HG03575 (cell line): ENCODE measurements at regions not wholly inside any gene's neighbourhood (a gene's known extent, or its start where the extent isn't known, plus 50 kb on each side); places are given as distances from the start of the nearest gene placed in this dataset.

Source experiments
- ATAC-seq: cut with Tn5 transposase; IDR thresholded peaks from one replicate; pipeline ENCODE4 v1.9.1; 2021; ENCODE audit not compliant: unreplicated experiment, insufficient number of reproducible peaks, low FRiP score; ENCODE audit errors: extremely low read depth

DNA sequence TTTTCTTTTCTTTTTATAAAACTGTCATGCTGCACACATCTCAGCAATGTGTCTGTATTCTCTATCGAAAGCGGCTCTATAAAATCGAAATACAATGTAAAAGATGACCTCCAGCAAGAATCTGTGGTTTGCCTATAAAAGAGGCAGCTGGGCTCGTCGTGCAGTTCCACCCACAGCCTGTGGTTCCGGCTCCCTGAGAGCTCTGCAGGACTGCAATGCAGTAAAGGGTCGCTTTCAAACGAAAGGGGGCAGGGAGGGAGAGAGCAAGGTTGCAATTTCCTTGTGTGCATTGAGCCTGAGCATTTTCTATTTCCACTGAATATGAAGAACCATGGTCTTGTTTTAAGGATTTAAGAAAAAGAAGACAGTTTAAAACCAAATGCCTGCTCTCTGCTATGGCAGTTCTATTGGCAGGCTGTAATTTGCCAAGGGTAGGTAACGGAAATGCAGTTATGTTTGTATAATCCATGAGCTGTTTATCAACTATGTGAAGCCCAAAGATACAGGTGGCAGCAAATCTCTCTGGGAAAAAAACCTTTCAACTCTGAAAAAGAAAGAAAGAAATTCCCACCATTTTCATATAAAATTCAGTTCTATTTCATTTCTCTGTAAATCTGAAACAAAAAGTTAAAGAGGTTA is 236.5 kb downstream of the HACE1 start:
- no peak for ATAC-seq

DNA sequence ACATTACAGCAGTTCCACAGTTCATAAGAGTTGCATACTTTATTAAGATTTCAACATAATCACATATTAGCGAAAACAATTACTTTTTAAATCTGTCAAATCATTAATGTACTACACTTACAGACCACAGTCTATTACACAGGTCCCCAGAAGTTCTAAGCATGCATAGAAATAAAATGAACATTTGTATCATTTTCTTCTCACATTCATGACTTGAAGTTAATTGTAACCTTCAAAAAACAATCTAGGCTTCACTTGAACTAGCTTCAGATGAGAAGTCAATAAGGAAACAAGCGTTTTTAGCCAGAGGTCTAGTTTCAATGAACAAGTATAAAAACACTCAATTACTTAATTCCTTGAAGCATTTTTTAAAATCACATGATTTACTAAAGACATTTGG is 238.3 kb downstream of the HACE1 start:
- no peak for ATAC-seq

DNA sequence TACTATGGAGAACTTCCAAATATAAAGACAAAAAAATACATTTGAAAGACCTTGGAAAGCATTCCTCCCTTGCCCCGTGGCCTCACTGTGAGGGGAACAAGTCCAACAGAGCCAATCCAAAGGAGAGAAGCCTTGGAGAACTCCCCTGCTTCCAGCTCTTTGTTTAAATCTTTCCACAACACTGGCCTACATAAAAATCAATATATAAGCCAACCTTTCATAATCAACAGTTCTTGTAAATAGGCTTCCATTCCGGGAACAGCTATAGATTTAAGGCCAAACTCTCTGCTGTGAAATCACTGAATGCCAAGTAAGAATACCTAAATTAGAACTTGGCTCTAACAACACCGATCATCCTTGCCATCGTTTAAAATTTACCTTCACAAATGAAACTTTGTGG is 242.1 kb downstream of the HACE1 start:
- ATAC-seq, result no peak

DNA sequence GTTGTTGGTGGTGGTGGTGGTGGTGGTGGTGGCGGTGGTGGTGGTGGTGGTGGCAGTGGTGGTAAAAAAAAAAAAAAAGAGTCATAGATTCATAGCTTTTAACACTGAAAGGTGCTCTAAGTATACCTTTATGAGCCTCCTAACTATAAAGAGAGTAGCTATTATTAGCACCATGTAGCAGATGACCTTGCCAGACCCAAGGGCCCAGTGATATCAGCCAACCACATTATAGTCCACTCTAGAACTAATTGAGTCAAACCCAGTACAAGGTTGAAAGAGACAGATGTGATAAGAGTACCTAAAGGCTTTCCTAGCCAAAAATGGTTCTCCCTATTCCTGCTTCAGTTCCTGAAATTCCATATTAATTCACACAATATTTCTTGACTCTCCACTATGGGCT is 245.3 kb downstream of the HACE1 start:
- no peak for ATAC-seq

DNA sequence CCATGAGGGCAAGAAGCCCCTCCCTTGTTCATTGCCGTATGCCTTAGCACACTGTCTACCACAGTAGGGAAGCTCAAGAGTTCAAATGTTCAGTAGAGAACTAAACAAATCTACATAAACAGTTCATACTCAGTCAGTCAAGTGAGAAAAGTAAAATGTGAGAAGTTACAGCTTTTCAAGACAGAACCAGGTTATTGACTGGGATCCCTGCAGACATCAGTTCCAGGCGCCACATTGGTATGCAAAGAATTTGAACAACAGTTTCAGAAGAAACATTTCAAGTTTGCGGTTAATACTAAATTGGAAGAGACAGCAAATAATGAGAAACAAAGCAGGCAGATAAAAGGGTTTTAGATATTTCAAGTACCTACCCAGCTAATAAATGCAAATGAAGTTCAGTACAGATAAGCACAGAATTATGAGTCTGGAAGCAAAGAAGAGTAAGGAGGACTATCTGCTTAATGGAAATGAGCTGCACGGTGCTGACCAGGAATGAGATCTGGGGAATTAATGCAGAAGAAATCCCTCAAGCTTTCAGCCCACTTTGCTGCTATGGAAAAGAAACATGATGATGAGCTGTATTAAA is 246.2 kb downstream of the HACE1 start:
- no peak for ATAC-seq

DNA sequence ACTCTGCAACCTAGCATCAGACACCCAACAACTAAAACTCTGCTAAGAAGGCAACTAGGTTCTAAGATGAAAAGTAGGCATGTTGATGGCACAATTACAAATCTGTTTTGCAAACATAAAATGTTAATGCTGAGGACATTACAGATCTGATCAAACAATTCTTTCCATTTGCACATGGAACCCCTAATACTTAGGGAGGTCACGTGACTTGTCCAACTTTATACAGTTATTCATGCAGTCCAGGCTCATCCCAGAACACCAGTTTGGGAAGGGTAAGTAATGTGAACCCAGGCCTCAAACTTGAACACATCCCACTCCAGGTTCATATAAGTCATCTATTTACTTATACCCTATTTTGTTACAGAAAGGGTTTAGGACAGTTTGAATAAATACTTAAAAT is 247.2 kb downstream of the HACE1 start:
- ATAC-seq, result no peak

DNA sequence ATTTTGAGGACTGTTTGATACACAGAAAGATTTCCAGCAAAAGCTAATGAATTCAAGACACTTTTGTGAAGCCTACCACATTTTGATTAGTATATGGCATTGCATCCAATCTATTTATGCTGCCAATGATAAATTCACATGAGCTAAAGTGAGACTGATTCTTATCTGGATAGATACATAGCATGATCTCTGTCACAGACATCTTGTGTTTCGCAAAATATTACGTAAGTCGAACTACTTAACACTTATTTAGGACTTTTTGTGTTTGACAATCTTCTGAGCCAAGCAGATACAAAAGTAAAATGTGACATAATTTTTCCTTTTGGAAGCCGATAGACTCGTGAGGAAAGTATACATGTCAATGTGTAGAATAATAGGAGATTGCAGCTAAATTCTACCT is 251.6 kb downstream of the HACE1 start:
- ATAC-seq, result no peak

DNA sequence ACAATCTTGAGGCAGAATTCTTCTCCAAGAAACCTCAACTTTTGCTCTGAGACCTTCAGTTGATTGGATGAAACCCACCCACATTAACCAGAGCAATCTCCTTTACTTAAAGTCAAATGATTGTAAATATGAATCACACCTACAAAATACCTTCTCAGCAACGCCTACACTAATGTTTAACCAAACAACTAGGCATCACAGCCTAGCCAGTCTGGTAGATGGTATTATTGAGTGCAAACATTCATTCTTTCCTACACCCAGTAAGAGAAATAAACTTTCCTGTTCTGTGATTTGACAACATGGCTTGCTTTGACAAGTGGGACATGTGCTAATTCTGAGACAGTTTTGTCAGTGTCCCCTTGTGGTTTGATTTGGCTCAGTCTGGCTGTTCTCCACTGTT is 252.2 kb downstream of the HACE1 start:
- no peak for ATAC-seq

DNA sequence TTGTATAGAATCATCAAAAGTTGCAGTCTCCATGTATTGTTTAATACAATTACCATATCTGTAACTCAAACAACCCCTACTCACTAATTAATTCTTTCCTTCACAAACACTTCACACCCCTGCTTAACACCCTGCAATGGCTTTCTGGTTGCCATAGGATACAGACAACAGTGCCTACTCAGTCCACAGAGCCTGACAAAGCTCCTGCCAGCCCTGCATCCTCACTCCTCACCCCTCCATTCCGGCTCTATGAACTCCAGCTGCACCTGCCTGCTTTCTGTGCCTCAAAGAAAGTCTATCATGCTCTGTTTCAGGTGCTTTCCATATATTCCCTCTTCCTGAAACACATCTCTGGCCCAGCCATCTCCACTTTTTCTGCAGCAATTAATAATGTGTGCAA is 253.4 kb downstream of the HACE1 start:
- no peak for ATAC-seq

DNA sequence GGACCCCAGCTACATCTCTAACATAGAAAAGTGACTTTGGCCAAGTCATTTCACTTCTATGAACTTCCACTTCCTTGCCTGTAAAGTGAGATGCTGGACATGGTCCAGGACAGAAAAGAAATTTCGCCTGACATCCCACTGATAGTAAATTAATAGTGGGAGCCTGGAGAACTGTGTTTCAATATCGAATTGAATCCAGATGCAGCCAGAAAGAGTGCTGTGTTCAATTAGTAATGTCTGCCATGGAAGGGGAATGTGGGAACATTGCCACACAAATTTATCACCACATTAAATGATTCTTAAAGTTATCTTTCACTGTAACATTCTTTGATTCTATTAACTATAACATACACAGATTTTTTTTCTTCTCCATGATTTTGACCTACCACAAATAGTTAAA is 255.0 kb downstream of the HACE1 start:
- no peak for ATAC-seq

DNA sequence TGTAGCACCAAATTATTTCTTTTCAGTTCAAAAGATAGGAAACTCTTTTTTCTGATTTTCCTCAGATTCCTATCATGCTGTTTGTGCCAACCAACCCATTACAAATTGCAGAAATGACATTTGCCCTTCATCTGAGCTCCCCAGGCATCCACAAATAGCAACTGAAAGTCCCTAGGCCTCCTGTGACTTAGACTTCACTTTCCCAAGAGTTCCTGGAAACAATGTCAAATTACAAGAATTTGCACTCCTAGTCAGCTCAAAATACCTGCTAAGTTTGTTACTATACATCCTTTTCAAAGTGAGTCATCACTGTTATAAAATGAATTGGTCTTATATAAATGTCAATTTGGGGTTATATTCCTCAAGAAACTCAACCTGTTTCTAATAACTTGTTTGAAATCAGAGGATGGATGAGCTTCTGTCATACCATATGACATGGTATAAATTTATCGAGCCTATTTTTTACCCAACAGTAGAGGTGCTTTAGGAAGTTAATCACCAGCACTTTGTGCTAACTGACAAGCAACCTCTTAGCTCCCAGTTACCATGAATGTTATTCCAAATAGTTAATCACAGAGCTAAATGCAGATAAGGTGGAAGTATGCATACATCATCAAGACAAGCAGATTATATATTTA is 256.5 kb downstream of the HACE1 start:
- ATAC-seq, result no peak

DNA sequence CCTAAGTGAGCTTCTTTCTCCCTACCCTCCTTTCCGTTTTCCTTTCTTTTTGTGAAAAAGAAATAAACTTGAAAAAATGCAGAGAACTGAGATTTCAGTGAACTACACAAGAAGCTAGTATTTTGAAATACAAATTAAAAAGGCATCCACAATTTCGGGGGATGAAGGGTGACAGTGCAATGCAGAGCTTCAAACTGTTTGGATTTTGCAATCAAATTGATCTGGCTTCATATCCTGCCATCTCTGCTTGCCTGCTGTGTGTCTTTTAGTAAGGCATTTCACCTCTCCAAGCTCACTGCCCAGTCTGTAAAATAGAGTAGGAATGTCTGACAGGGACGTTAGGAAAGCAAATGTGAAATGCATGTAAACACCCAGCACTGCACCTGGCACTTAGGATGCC is 258.0 kb downstream of the HACE1 start:
- ATAC-seq, result no peak

DNA sequence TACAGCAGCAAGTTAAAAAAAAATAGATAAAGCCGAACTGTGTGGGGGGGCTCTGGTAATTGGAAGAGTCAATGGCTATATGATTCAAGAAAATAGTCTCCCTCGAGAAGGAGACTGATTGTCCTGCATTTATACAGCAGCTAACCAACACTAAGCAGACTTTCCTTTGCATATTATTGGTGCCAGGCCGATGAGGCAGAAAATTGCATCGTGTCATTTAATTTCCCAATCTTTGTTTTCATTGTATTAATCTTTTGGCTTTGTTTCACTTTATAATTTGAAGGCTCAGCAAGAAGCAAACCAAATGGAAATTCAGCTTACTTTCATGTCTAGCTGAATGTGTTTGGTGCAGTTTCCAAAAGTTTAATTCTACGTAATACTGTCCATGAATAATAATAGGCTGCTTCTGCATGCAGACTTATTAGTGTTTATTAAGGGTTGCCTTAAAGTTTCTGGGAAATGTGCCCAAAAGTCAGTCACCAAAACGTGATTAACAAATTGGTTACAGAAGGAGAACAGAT is 258.5 kb downstream of the HACE1 start:
- ATAC-seq, result no peak

DNA sequence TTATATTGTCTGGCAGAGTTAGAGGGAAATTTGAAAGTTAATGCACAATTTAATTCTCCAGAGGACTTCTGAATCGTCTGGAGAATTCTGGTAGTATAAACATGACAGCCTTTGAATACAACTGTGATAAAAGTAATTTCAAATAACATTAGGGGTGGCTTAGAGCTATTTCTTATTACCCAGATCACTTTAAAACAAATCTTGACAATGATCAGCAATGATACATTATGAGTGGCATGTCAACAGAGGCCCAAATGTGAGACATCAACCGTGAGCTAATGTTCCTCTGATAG is 259.1 kb downstream of the HACE1 start:
- no peak for ATAC-seq

DNA sequence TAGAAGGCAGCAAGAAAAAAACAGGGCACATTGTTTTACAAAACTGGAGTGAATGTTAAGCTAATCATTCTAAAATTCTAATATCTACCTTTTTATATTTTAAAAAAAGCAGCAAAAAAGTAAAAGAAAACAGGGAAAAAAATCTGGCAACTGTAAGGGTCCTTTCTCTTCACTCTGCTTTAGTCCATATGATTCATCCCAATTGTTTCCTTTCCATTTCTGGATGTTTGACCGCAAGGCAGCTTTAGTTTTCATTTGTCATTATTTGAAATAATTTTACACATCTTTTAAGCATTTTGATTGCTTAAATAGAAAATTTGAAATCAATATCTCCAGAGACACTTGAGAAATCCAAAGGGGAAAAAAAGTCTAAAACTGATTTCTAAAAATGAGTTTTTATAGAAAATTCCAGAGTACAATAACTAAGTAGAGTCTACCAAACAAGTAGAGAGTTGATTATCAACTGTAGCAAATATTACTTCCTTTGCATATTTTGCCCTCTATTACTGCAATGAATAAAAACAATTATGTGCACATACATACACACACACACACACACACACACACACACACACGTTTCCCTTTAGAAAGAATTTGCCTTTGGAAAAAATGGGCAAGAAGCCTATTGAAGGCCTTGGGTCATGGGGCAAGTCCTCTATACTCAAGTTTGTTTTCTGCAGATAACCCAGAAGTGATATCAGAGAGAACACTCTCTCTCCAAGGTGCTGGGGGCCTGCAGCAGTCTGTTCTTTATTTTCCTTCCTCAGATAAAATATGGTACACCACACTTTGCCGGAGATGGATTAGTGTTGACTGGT is 259.7 kb downstream of the HACE1 start:
- ATAC-seq, result no peak

DNA sequence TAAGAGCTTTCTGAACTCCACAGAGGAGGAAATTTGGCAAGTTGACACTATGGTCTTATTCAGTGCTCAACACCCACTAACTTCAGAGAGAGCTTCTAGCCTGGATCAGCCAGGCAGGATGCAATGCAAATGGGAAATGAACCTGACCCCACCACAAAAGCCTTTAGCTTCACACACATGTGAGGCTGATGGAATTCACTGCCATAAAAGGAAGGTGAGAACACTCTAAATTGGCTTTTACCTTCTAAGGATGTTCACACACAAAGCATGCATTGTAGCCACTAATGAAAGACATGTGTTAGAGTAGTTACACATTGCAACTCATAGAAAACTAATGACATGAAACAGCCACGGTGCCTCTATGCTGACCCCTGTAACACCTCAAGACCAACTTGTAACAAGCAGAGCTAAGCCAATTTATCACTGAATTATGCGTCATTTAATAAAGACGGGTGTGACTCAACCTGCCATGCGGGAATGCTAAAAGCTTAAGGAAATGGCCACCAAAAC is 262.1 kb downstream of the HACE1 start:
- ATAC-seq, result no peak

DNA sequence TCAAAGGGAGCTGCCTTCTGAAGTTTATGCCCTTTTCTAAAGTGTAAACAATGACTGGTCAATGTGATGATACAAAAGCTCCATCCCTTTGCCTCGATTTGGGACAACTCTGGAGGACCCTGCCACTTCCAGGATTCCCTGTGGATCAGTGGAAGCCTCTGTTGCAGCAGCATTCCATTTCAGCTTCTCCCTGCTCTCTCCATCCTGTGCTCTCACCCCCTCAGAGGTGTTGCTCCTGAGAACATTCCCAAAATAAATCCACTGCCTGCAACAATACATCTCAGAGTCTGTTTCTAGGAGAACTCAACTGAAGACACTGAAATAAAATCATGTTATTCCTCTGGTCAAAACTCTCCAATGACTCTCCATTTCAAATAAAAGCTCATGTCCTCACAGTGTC is 263.6 kb downstream of the HACE1 start:
- ATAC-seq, result no peak

DNA sequence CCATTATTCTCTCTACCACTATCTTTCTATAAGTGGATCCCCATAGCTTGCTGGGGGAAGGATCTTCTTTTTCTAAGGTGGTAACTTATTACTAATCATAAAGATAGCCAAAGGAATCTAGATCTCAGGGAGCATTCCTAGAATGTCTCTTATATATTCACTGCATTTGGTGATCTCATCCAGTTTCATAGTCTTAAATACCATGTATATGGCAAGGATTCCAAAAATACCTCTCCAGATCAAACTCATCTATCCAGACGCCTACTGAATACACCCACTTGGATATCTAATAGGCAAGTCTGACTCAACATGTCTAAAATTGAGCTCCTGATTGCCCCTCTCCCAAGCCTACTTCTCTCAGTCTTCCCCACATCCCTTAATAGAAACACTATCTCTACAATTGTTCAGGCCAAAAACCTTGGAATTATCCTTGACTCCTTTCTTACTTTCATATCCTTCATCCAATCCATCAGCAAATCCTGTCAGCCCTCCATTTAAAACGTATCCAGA is 264.4 kb downstream of the HACE1 start:
- ATAC-seq, result no peak

DNA sequence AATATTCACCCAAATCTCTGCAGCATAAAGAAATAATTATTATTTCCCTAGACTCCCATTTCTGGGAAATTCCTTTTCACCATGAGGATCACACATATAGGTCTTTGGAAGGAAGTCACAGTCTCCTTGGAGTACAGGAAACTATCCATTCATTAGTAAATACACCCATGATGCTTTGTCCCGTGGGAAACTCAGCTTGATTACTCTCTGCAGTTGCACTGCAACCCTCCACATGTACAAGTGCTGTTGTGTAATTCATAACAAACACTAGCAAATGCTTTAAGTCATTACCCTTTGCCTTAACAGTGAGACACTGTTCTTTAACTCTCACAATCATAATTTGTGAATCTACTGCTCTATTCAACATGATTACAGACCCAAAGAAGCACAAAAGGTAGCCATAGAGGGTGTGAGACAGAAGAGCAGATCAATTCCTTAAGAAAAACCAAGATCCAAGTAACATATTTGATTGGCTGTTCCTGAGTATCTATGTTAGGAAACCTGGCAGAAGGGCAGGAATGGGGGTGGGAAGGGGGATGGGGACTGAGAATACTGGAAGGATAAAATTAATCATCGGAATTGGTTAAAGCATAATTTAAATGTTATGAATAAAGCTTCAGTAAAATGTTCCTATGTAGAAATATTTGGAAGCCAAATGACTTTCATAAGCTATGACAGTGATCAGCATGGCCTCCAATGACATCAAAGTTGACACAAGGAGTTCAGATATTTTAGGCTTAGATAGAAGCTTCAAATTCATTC is 268.0 kb downstream of the HACE1 start:
- no peak for ATAC-seq
